Bronchial epithelial cell (primary cell): ENCODE measurements at regions not wholly inside any gene's neighbourhood (a gene's known extent, or its start where the extent isn't known, plus 50 kb on each side); places are given as distances from the start of the nearest gene placed in this dataset.

Source experiments
- DNase-seq: peaks from one replicate; pipeline ENCODE4 v3.0.0-alpha.2; 2010; ENCODE audit warnings: low read depth
- FAIRE-seq: peaks from 2 replicates; lab custom pipeline; 2011; peaks lifted over from hg19 to GRCh38; lab: Jason Lieb, UNC
- H3K27me3 ChIP-seq: 2 replicates; pipeline ENCODE4 v1.5.1; 2011; ENCODE audit warnings: low read length; ENCODE audit not compliant: control insufficient read depth, insufficient read depth
- H3K36me3 ChIP-seq: 2 replicates; pipeline ENCODE4 v1.5.1; 2011; ENCODE audit warnings: low read length; ENCODE audit not compliant: control insufficient read depth, insufficient read depth
- H3K4me3 ChIP-seq: 2 replicates; pipeline ENCODE4 v1.5.1; 2011; ENCODE audit warnings: mild to moderate bottlenecking, low read depth, low read length, control low read depth
- TF ChIP-seq, protein P1 (sequence below): IDR thresholded peaks from 2 replicates; pipeline ENCODE4 v1.5.1; 2011; ENCODE audit warnings: mild to moderate bottlenecking, moderate library complexity, low read length, control low read depth, inconsistent platforms; ENCODE audit not compliant: insufficient read depth, severe bottlenecking

DNA sequence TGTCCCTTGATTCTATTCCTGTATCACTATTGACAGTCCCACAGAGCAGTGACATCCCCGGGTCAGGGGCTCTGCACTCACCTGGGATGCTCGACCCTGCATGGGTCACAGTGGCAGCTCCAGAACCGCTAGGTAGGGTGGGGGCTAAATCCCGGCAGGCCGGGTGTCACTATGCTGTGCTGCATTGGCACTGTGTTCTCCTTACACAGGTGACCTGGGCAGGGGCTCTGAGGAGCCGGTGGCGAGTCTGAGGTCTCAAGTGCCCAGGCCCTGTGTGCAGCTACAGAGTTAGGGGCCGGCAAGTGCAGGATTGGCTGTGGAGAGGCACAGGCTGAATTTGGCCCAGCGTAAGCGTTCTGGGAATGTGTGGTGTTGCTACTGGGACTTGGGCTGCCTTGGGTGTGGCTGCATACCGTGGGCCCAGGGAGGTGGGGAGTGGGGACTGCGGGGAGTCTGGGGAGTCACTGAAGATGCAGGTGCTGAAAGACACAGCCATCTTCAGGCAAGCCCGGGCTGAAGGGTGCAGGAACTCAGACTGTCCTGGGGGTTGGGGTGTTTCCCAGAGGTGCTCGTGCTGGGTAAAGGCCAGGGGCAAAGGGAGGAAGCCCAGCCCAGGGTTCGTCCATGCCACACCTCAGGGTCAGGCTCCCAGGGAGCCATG, 102.6 kb upstream of the PRR20G start:
- no peak for DNase-seq
- TF ChIP-seq, protein P1, sequence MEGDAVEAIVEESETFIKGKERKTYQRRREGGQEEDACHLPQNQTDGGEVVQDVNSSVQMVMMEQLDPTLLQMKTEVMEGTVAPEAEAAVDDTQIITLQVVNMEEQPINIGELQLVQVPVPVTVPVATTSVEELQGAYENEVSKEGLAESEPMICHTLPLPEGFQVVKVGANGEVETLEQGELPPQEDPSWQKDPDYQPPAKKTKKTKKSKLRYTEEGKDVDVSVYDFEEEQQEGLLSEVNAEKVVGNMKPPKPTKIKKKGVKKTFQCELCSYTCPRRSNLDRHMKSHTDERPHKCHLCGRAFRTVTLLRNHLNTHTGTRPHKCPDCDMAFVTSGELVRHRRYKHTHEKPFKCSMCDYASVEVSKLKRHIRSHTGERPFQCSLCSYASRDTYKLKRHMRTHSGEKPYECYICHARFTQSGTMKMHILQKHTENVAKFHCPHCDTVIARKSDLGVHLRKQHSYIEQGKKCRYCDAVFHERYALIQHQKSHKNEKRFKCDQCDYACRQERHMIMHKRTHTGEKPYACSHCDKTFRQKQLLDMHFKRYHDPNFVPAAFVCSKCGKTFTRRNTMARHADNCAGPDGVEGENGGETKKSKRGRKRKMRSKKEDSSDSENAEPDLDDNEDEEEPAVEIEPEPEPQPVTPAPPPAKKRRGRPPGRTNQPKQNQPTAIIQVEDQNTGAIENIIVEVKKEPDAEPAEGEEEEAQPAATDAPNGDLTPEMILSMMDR: no peak
- Histone ChIP-seq H3K4me3 (no peak overlapping the region), H3K36me3 (no peaks in the 10 kb centered on the region), H3K27me3 (peaks cover 8% of the 10 kb centered on the region)
- no peak for FAIRE-seq

DNA sequence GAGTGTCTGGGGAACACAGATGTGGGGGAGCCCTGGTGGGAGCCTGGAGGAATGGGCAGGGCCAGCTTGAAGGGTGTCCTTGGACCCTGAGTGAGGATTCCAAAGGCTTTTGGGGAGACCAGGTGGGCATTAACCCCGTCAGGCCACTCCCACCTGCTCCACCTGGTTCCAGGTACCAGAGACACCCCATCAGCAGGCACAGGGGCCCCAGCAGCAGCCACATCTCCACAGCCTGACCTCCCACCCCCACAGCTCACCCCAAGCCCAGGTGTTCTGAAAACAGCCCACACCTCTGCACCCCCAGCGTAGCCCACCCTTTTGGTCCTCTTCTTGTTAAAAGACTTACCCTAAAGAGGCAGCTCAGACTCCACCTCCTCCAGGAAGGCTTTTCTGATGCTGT, 102.1 kb upstream of the PRR20G start:
- H3K36me3 ChIP-seq: no peaks in the 10 kb centered on the region
- FAIRE-seq (no peak), DNase-seq (no peak)
- TF ChIP-seq, protein P1: no peak
- no peak overlapping the region for H3K4me3 ChIP-seq
- H3K27me3 ChIP-seq: peaks cover 8% of the 10 kb centered on the region

- FAIRE-seq (no peak), DNase-seq (peak; percentile 22)
- Histone ChIP-seq H3K27me3 (peaks cover 8% of the 10 kb centered on the region), H3K36me3 (no peaks in the 10 kb centered on the region), H3K4me3 (no peak overlapping the region)
- TF ChIP-seq, protein P1: no peak
Observed at GRCh38 chr3:127389420-127389819, 101.6 kb upstream of the PRR20G start.

DNA sequence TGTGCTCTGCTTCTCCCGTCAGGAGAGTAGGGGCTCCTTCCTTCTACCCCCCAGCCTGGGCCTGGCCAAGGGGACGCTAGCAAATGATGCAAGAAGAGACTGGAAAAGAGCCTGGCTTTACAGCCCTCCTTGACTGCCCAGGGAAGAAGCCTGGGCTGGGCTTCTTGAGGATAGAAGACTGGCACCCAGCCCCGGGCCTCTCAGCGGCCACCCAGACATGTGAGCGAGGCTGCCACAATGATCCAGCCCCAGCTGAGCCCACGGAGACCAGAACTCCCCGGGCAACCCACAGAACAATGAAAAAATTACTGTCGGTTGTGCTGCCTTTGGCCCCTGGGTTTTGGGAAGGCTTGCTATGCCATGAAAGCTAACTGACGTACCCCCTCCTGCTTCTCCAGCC, 100.6 kb upstream of the PRR20G start:
- DNase-seq (no peak), FAIRE-seq (no peak)
- no peaks in the 10 kb centered on the region for H3K36me3 ChIP-seq
- TF ChIP-seq, protein P1: no peak
- no peak overlapping the region for H3K4me3 ChIP-seq
- H3K27me3 ChIP-seq: peaks cover 8% of the 10 kb centered on the region

DNA sequence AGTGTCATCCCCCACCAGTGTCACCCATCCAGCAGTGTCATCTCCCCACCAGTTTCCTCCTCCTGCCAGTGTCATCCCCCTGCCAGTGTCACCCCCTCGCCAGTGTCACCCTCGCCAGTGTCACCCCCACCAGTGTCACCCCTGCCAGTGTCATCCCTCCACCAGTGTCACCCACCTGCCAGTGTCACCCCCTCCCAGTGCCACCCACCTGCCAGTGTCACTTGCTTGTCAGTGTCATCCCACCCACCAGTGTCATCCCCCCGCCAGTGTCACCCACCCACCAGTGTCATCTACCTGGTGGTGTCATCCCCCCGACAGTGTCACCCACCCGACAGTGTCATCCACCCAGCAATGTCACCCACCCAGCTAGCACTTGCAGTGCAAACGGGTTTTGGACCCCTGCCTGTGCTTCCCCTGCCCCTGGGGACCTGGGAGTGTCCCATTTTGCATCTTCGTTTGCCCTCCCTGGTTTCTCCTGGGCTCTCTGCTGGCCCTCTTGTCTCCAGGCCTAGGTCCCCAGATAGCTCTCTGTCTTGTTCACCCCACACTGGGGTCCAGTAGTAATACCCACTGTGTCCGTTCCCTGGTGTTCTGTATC, 99.8 kb upstream of the PRR20G start:
- FAIRE-seq (peak; percentile 50), DNase-seq (no peak)
- TF ChIP-seq, protein P1: no peak
- peaks cover 5% of the 10 kb centered on the region for H3K27me3 ChIP-seq
- H3K36me3 ChIP-seq: no peaks in the 10 kb centered on the region
- no peak overlapping the region for H3K4me3 ChIP-seq
